ENCODE measurements at regions not wholly inside any gene's neighbourhood (a gene's known extent, or its start where the extent isn't known, plus 50 kb on each side); places are given as distances from the start of the nearest gene placed in this dataset.
"Not testable (repeated sequence)": the region's sequence is repeated elsewhere in the genome, so short reads cannot be mapped to it uniquely, and the experiment has no call there.

DNA sequence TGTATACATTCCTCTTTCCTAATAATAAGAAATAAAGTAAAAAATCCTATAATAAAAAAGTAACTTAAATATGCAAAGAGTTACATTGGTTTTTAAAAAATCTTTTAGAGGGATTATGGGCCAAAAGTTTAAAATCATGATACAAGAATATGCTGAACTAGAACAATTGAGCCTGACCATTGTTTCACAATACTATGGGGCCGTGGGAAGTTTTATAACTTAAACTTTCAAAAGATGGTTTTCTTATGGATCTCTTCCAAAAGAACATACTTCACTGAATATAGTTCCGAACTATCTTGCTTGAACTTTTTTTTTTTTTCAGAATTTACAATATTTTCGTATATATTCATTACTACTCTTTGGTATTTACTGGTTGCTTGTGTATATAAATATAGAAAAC is 97.6 kb downstream of the NFKBIZ start:
- DNase-seq (ENCODE audit: extremely low read depth, low read depth, low spot score) = no peak

DNA sequence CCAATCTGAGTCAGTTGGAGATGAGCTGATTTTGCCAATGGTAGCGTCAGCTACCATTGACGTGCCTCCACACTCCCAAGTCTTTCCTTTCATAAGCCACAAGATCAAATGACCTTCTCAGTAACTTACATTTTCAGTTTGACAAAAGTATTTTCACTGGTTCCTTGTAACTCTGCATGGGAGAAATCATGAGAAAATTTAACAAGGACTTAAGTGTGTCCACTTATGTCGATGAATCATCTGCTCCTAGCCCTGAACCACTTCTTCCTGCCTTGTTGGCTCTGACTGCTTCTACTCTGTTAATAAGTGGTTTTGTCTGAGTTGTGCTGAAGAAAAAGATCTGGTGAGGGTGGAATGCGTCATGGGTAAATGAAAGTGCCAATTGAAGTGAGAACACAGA is 101.2 kb downstream of the NFKBIZ start:
- DNase-seq (ENCODE audit: extremely low read depth, low read depth, low spot score) = no peak

DNA sequence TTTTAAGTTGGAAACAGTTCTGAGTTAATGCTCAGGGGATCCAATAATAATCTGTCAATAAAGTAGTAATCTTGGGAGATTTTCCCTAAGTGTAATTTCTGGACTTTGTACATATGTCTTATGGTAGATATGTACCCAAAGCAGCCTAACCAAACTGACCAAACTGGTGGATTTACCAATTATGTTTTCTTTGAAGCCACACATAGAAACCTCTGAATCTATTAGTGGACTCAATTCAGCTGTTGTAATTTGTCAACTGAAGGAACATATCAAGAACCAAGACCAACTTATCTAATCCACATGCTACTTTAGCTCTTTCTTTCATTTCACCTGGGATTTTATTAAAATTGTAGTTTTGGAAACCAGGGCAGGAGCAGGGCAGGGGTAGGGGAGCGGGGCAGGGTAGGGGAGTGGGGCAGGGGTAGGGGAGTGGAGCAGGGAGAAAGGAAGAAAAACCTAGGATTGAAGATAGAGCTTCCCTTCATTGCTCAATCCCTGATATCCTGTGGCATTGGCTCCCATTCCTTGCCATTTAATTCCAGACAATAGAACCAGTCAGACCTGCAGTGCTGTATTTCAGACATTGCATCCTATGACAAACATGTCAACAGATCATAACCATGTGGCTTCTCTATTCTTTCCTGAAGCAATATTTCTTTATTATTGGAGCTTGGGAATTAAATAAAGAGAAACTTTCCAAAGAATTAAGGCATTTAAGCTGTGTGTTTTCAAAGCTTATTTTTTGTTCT is 101.8 kb downstream of the NFKBIZ start:
- no peak for DNase-seq (ENCODE audit: extremely low read depth, low read depth, low spot score)

DNA sequence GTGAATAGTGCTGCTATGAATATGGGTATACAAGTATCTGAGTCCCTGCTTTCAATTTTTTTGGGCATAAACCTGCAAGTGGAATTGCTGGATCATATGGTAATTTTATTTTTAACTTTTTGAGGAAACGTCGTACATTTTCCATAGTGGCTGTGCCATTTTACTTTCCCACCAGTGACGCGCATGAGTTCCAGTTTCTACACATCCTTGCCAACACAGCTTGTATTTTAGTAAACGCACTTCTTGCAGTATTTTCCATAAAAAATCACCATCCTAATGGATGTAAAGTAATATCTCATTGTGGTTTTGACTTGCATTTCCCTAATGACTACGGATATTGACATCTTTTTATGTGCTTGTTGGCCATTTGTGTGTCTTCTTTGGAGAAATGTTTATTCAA is 105.0 kb downstream of the NFKBIZ start:
- DNase-seq (ENCODE audit: extremely low read depth, low read depth, low spot score) = no peak

DNA sequence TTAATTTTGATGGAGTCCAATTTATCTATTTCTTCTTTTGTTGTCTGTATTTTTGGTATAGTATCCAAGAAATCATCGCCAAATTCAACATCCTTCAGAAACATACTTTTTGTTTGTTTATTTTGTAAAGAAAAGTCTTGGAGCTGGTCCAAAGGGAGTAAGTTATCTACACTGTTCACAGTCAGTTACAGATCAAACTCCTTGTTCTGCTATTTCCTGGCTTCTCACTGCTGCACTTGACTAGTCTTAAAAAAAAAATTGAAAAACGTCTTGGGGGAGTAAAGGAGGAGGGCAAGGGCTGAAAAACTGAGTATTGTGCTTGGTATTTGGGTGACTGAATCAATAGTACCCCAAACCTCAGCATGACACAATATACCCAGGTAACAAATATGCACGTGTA is 105.6 kb downstream of the NFKBIZ start:
- no peak for DNase-seq (ENCODE audit: extremely low read depth, low read depth, low spot score)

DNA sequence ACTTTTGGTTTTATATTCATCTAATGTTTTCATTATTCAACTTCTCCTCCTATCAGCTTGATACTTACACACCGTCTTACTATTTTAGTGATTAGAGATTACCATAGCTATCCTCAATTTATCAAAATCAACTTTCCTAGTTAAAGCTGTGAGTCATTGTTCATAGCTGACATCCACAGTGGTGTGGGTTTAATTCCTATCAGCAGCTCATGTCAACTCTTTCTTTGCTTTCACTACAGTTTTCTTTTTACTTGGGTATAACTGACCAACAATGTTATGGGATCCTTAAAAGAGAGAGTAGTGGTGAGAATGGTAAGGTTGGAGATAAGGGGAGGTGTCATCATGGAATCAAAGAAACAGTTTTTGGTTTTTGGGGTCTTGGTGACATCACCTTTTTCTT is 112.7 kb downstream of the NFKBIZ start:
- no peak for DNase-seq (ENCODE audit: extremely low read depth, low read depth, low spot score)

DNA sequence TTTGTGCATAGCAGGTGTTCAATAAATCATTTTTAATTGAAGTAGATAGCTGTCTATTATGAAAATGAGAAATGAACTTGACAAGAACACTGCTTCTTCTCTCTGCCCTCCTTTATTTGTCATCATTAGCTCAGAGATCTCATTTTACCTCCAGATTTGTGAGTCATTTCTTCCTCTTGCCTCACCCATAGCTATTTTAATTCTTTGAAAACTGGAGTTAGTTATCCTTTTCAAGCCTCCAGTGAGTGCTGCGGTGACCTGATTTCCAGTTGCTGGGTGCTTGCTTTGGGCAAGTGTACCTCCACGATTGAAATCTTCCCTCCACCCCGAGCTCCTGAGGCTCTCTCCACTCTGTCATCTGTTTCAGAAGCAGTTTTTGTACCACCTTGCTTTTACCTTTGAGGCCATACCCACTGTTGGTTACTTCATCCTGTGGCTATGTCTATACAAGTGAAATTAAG is 114.6 kb downstream of the NFKBIZ start:
- no peak for DNase-seq (ENCODE audit: extremely low read depth, low read depth, low spot score)

DNA sequence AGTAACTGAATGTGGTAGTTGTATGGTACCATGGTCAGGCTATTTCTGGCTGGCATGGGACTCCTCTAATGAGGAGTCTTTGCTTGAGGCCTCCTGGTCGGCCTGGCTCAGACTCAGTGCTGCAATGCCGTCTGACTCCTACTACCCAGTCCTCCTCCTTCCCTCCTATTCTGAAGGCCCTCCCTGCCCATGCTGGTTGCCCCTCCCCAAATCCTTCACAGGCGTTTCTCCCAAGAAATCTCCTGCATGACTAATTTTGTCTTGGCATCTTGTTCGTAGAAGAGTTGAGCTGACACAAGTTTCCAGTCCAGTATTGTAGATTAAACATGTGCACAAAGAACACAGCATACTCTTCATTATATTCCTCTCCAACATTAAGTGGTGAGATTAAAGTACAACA is 115.5 kb downstream of the NFKBIZ start:
- no peak for DNase-seq (ENCODE audit: extremely low read depth, low read depth, low spot score)

DNA sequence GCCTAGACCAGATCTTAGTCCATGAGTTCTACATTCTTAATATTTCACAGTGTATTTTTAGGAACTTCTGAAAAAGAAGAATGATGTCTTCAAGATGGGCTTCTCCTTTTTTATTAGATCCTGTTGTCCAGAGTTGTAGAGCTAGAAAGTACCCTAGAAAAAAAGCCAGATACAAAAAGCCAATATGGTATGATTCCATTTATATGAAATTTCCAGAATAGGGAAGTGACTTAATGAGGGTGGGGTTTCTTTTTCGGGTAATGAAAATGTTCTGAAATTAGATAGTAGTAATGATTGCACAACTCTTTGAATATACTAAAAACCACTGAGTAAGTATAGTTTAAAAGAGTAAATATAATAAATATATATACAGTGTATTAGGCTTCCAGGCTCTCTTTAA is 116.9 kb downstream of the NFKBIZ start:
- DNase-seq (ENCODE audit: extremely low read depth, low read depth, low spot score) = no peak

DNA sequence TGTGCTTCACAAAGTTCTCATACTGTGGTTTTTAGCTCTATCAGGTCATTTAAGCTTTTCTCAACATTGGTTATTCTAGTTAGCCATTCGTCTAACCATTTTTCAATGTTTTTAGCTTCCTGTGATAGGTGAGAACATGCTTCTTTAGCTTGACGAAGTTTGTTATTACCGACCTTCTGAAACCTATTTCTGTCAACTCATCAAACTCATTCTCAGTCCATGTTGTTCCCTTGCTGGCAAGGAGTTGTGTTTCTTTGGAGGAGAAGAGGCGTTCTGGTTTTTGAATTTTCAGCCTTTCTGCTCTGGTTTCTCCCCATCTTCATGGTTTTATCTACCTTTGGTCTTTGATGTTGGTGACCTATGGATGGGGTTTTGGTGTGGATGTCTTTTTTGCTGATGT is 120.9 kb downstream of the NFKBIZ start:
- DNase-seq (ENCODE audit: extremely low read depth, low read depth, low spot score) = no peak

DNA sequence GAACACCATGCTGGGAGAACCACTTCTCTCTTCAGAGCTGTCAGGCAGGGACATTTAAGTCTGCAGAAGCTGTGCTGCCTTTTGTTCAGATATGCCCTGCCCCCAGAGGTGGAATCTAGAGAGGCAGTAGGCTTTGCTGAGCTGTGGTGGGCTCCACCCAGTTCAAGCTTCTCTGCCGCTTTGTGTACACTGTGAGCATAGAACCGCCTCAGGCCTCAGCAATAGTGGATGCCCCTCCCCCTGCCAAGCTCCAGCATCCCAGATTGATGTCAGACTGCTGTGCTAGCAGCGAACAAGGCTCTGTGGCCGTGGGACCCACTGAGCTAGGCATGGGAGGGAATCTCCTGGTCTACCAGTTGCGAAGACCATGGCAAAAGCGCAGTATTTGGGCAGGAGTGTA is 121.6 kb downstream of the NFKBIZ start:
- no peak for DNase-seq (ENCODE audit: extremely low read depth, low read depth, low spot score)

DNA sequence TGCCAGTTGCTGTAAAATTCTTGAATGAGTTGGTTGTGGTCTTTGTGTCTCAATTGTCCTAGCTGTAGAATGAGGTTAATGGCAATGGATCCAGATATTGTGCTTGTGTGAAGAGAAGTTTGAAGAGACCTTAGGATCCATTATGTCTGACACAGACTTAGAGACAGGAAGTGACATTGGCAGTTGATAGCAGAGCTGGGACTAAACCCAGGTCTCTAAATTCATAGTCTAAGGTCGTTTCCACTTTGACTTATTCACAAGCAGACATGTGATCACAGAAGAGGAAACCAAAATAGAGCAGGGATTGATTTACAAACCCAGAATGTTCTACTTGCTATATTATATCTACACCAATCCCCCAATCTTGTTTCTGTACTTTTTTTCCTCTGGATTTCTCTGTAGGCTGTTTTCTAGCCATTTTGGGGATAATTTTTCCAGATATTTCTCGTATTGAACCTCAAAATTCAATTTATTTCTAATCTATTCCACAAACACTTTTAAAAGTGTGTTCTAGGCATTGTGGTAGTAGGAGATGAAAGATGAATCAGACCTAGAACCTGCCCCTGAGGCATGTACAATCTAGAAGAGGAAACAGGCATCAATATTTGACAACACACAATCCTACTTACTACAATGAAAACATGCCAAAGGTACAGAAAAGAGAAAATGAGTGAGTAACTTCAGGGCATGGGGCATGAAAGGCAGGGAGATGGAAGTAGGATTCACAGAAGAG is 123.3 kb downstream of the NFKBIZ start:
- no peak for DNase-seq (ENCODE audit: extremely low read depth, low read depth, low spot score)

DNA sequence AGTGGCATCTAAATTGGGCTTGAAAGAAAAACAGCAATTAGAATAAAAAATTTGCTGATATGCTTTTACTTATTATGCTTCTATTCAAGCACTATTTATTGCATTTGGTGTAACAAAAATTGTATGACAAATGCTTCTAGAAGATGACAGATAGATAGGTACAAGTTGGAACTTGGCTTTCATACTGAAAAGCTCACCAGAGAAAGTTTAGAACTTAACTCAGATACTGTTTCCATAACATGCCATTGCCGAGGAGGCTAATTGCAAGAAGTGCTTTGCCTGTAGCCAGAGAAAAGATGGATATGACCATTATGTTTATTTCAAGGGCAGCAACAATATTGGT is 123.8 kb downstream of the NFKBIZ start:
- no peak for DNase-seq (ENCODE audit: extremely low read depth, low read depth, low spot score)

DNA sequence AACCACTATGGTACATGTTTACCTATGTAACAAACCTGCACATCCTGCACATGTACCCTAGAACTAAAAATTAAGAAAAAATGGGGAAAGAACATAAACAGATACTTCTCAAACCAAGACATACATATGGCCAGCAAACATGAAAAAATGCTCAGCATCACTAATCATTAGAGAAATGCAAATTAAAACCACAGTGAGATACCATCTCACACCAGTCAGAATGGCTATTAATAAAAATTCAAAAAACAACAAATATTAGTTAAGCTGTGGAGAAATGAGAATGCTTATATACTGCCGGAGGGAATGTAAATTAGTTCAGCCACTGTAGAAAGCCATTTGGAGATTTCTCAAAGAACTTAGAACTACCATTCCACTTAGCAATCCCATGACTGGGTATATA is 126.1 kb downstream of the NFKBIZ start:
- not testable (repeated sequence) for DNase-seq (ENCODE audit: extremely low read depth, low read depth, low spot score)

DNA sequence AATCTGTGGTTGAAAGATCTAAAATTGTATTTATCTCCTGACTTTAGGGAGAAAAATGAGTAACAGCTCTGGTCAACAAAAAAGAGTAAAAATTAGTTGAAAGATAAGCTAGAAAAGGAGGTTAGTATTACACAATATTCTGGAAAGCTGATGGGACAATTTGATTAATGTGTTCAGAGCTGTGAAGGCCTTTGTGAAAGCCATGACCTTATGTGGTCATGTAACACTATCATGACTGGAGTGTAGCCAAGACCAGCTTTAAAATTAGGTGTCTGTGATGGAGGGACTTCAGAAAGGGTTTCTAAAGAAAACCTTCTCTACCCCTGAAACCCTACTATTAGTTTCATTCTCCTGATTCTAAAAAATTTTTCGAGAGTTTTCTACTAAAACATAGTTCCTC is 127.2 kb downstream of the NFKBIZ start:
- DNase-seq (ENCODE audit: extremely low read depth, low read depth, low spot score) = no peak

DNA sequence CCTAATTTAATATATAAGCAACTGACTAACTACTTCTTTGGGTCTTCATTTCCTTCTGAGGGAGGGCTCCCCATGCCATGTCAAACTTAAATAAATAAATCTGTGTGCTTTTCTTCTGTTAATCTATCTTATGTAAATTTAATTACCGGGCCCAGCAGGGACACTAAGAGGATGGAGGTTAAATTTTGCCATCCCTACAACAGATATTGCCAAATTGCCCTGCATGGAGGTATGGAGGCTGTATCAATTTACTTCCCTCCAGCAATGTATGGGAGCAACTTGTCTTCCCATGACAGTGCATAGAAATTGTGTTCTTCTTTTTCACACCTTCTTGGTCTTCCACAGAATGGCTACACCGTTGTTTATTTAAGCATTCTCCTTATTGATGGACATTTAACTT is 129.0 kb downstream of the NFKBIZ start:
- DNase-seq (ENCODE audit: extremely low read depth, low read depth, low spot score) = no peak

DNA sequence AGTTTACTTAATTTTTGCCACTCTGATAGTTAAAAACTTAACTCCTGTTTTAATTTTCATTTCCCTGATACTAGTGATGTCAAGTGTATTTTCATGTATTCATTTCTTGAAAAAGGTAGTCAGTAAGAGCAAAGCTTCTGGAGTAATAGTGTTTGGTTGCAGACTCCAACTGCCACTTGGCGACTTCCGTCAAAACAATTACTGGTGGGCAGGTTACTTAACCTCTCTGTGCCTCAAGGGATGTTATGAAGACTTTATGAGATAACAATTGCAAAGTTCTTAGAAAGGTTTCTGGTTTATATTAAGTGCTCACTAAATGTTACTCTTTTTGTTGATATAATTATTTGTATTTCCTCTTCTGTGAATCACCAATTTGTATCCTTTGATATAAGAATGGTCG is 129.7 kb downstream of the NFKBIZ start:
- DNase-seq (ENCODE audit: extremely low read depth, low read depth, low spot score) = no peak

DNA sequence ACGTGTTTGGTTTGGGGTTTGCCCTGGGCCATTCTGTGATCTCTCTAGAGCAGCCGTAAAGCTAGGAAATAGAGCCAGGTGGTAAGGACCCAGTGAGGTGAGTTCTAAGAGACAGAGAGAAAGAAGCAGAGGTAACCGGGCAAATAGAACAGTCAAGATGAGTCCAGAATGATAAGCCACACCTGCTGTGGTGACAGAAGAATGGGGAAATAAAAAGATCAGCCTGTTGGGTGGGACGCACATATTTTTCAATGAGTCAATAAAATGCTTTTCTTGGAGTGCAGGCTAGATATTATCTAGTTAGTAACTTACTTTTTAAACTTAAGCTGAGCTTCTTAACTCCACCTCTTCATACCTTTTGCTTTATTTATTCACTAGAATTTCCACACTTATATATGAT is 135.0 kb downstream of the NFKBIZ start:
- no peak for DNase-seq (ENCODE audit: extremely low read depth, low read depth, low spot score)

DNA sequence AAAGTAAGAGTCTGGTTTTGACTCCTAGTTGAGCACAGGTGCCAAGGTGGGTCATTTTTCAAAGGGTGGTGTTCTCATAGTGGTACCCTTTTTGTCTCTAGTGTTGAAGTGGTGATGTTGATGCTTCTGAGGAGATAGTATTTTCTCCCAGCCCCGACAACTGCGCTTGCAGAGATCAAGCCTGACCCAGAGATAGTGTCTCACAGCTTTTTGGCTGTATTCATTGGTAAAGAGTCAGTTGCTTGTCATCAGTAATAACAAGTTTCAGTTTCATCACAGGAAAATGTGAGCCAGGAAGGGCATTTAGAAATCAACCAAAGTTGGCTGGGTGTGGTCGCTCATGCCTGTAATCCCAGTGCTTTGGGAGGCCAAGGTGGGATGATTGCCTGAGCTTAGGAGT is 139.3 kb downstream of the NFKBIZ start:
- DNase-seq (ENCODE audit: extremely low read depth, low read depth, low spot score) = no peak

DNA sequence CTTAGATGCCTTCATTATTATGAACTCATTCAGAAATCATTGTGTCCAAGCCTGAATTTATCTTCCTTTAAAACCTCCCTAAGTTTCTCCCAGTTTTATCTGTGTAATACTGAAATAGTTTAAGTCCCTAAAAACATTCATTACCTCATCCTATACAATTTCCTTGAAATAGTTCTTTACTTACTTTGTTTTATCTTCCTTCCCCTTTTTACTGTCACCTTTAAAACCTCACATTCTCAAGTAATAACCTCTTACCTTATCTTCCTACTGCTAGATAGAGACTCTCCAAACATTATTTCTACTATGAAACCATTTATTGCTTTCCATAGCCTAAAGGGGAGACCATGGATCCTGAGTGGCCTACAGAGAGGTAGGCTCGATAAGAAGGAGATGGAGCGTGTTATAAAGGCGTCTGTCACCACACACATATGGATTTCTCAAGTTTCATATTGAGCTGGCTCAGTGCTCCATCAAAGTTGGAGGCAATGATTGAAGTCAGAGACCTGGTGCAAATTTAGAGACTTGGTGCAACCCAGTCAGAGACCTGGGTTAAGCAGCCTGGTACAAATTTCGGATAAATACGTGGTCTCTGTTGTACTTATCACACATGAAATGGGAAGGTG is 140.4 kb downstream of the NFKBIZ start:
- no peak for DNase-seq (ENCODE audit: extremely low read depth, low read depth, low spot score)

DNA sequence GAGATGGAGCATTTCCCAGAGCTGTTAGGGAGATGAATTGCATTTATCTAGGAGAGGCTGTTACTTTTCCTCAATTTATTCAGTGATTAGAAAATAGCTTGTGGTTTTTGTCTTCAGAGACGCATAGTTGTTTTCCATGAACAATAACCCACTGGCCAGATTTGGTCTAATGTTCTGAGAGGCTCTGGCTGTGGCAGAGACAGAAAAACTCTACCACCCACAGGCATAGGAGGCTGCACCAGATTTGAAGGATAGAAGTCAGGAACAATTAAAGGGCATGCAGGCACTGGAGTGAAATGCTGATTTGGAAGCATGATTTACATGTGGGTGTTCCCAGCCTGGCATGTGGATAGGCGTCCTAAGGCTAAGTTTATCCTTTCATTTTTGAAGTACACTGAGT is 143.5 kb downstream of the NFKBIZ start:
- DNase-seq (ENCODE audit: extremely low read depth, low read depth, low spot score) = no peak

DNA sequence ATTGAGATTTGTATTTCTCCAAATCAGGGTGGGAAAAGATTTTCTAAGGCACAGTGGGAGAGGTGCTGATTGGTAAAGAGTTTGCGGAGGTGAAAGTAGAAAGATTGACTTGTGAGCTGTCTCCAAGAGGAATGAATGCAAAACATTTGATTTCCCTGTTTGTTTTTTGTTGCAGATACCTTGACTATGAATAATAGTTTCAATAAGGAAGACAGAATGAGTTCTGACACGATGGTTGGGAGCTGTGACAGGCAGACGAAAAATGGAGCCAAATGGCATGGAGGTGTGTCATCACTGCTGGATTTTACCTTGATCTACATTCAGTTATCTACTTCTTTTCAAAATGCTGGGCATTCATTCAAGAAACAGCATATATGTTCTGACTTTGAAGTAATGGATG is 145.1 kb downstream of the NFKBIZ start:
- no peak for DNase-seq (ENCODE audit: extremely low read depth, low read depth, low spot score)

Data from glomerular endothelial cell (primary cell).